K562 (cell line): ENCODE measurements at regions not wholly inside any gene's neighbourhood (a gene's known extent, or its start where the extent isn't known, plus 50 kb on each side); places are given as distances from the start of the nearest gene placed in this dataset.

Source experiments
- ATAC-seq: fragments of 200-7000 bp; cut with Tn5 transposase; 3 replicates; pipeline ENCODE4 v1.9.1; 2020; ENCODE audit warnings: moderate library complexity
- BruUV-seq: library from RNA; stranded (reverse); fragments of 400-500 nt; replicated peaks from 2 replicates; lab custom pipeline; 2021; lab: Mats Ljungman, UMichigan
- CTCF ChIA-PET: fragments of 300-600 bp; formaldehyde crosslinking; extraction: SDS; loops from one replicate; lab custom pipeline; 2021; ENCODE audit warnings: low intra/inter-chr PET ratio; lab: Yijun Ruan, JAX
- POLR2A ChIA-PET: fragments of 300-600, 350-650 bp; sonication (Branson Sonifier 250); formaldehyde crosslinking; extraction: SDS; loops from one replicate; lab custom pipeline; 2021; ENCODE audit warnings: antibody characterized with exemption, inconsistent platforms; lab: Yijun Ruan, JAX
- DNase-seq, 4 experiments: peaks; one replicate each; pipeline versions ENCODE4 v3.0.0 to v3.0.0-alpha.2; 2011 to 2018; ENCODE audit warnings: low spot score in 3 of 4, mixed read lengths in 3 of 4; ENCODE audit errors: extremely low read depth in 1 of 4
- FAIRE-seq: peaks from 2 replicates; lab custom pipeline; 2011; peaks lifted over from hg19 to GRCh38; lab: Jason Lieb, UNC
- H2AFZ ChIP-seq: 2 replicates; pipeline ENCODE4 v1.6.0; 2011; ENCODE audit warnings: low read depth, low read length, control low read depth, inconsistent platforms
- H3K27ac ChIP-seq: fragments of 200-600 bp; 3 replicates; pipeline ENCODE4 v1.8.0; 2011; ENCODE audit warnings: low read depth, mild to moderate bottlenecking, control low read depth, inconsistent platforms, low read length, moderate library complexity, mixed read lengths; ENCODE audit errors: extremely low read depth
- H3K27me3 ChIP-seq, 2 experiments: fragments of 300-600 bp in 1 of 2; 2 replicates in 1 of 2; 3 replicates in 1 of 2; pipeline versions ENCODE4 v1.6.0 to v1.8.0; 2011; ENCODE audit warnings: inconsistent platforms in 2 of 2, low read length in 2 of 2, mild to moderate bottlenecking in 1 of 2, mixed read lengths in 1 of 2, moderate library complexity in 1 of 2; ENCODE audit not compliant: control insufficient read depth in 2 of 2, insufficient read depth in 2 of 2
- H3K36me3 ChIP-seq: fragments of 300-600 bp; 3 replicates; pipeline ENCODE4 v1.8.0; 2011; ENCODE audit warnings: mild to moderate bottlenecking, low read length, inconsistent platforms; ENCODE audit not compliant: control insufficient read depth, insufficient read depth
- H3K4me1 ChIP-seq, 2 experiments: fragments of 200-600 bp in 1 of 2; replicated peaks in 1 of 2; 2 replicates in 1 of 2; 3 replicates in 1 of 2; pipeline versions ENCODE4 v1.5.1 to v1.8.0; 2011; ENCODE audit warnings: inconsistent platforms in 2 of 2, low read length in 2 of 2, mild to moderate bottlenecking in 1 of 2, mixed read lengths in 1 of 2, moderate library complexity in 1 of 2; ENCODE audit not compliant: control insufficient read depth in 2 of 2, insufficient read depth in 2 of 2
- H3K4me2 ChIP-seq: 2 replicates; pipeline ENCODE4 v1.6.1; 2011; ENCODE audit warnings: low read length, control low read depth, inconsistent platforms, mixed read lengths; ENCODE audit not compliant: insufficient read depth
- H3K4me3 ChIP-seq: fragments of 200-600 bp; sonication (generic), shearing (Covaris generic); 2 replicates; pipeline ENCODE4 v1.5.1; 2016; ENCODE audit warnings: control low read depth, inconsistent platforms
- H3K79me2 ChIP-seq: fragments of 200-600 bp; 3 replicates; pipeline ENCODE4 v1.8.0; 2011; ENCODE audit warnings: low read length, inconsistent platforms; ENCODE audit not compliant: control insufficient read depth, insufficient read depth
- H3K9ac ChIP-seq, 2 experiments: 2 replicates each; pipeline versions ENCODE4 v1.6.0 to v1.6.1; 2011; ENCODE audit warnings: low read depth in 2 of 2, low read length in 2 of 2, control low read depth in 1 of 2, inconsistent platforms in 1 of 2, mild to moderate bottlenecking in 1 of 2, mixed read lengths in 1 of 2; ENCODE audit not compliant: insufficient read depth in 1 of 2
- H3K9me1 ChIP-seq: one replicate; pipeline ENCODE4 v1.6.0; 2011; ENCODE audit warnings: inconsistent platforms, mild to moderate bottlenecking, low read length, moderate library complexity; ENCODE audit not compliant: control insufficient read depth, insufficient read depth
- H3K9me3 ChIP-seq: replicated peaks from 2 replicates; pipeline ENCODE4 v1.5.1; 2011; ENCODE audit warnings: low read depth, low read length, inconsistent platforms; ENCODE audit not compliant: control insufficient read depth, insufficient read depth
- H4K20me1 ChIP-seq: replicated peaks from 2 replicates; pipeline ENCODE4 v1.6.1; 2011; ENCODE audit warnings: low read length, inconsistent platforms, mixed read lengths; ENCODE audit not compliant: control insufficient read depth, insufficient read depth
- ELF1 ChIP-seq: fragments of 200-800 bp; sonication (Bioruptor generic); IDR thresholded peaks from 2 replicates; pipeline ENCODE4 v1.6.1; 2016; ENCODE audit warnings: missing genetic modification characterization, missing compliant biosample characterization
- ETV5 ChIP-seq: sonication (generic); formaldehyde crosslinking; IDR thresholded peaks from 2 replicates; pipeline ENCODE4 v1.4.0; 2020; ENCODE audit warnings: low read depth, mild to moderate bottlenecking, missing genetic modification reagents
- KLF16 ChIP-seq: IDR thresholded peaks from 2 replicates; pipeline ENCODE4 v1.6.1; 2016; ENCODE audit warnings: antibody characterized with exemption
- L3MBTL2 ChIP-seq: fragments of 450-650 bp; IDR thresholded peaks from 2 replicates; pipeline ENCODE4 v1.6.1; 2016; ENCODE audit warnings: mild to moderate bottlenecking, moderate library complexity
- MAFK ChIP-seq: IDR thresholded peaks from 2 replicates; pipeline ENCODE4 v1.6.1; 2011; ENCODE audit warnings: low read length, improper control_type of control experiment
- MCM7 ChIP-seq, 2 experiments: fragments of 450-650 bp; IDR thresholded peaks; 2 replicates each; pipeline ENCODE4 v1.6.1; 2016 to 2018
- POLR2H ChIP-seq: IDR thresholded peaks from 2 replicates; pipeline ENCODE4 v1.6.1; 2016; ENCODE audit warnings: missing genetic modification characterization, low read depth, mild to moderate bottlenecking, control low read depth, missing compliant biosample characterization, moderate library complexity
- POLR3G ChIP-seq: IDR thresholded peaks from 2 replicates; pipeline ENCODE4 v1.6.1; 2011; ENCODE audit not compliant: insufficient read length, insufficient replicate concordance; ENCODE audit errors: extremely low read depth
- SAP30 ChIP-seq: fragments of 200-600 bp; sonication (generic); IDR thresholded peaks from 2 replicates; pipeline ENCODE4 v1.6.1; 2012; ENCODE audit warnings: borderline replicate concordance, low read depth, mild to moderate bottlenecking, moderate library complexity, low read length, control low read depth, inconsistent platforms; ENCODE audit not compliant: insufficient read depth, poor library complexity, severe bottlenecking
- ZFP1 ChIP-seq: fragments of 450-650 bp; formaldehyde crosslinking; IDR thresholded peaks from 2 replicates; pipeline ENCODE4 v1.4.0; 2020; ENCODE audit warnings: mild to moderate bottlenecking, mixed read lengths
- ZHX1 ChIP-seq: fragments of 150-350 bp; conservative IDR thresholded peaks from 2 replicates; pipeline ENCODE4 v1.6.1; 2014; ENCODE audit warnings: low read length
- ZNF12 ChIP-seq: sonication (generic); formaldehyde crosslinking; IDR thresholded peaks from 2 replicates; pipeline ENCODE4 v1.4.0; 2020; ENCODE audit warnings: mild to moderate bottlenecking, missing genetic modification reagents
- ZNF143 ChIP-seq: sonication (generic); formaldehyde crosslinking; IDR thresholded peaks from 2 replicates; pipeline ENCODE4 v1.9.0; 2022; ENCODE audit warnings: mild to moderate bottlenecking, missing genetic modification reagents
- ZZZ3 ChIP-seq: fragments of 450-650 bp; IDR thresholded peaks from 2 replicates; pipeline ENCODE4 v1.6.1; 2016; ENCODE audit warnings: antibody characterized with exemption, mild to moderate bottlenecking, moderate library complexity
- WGBS: fragments of 100-300 bp; shearing (Covaris generic); methylation state at CpG from one replicate; pipeline ENCODE4 v1.1.6; 2016; ENCODE audit warnings: low coverage, mixed read lengths; ENCODE audit not compliant: insufficient coverage; ENCODE audit errors: missing lambda C conversion rate; 5-methylcytosine and 5-hydroxymethylcytosine counted together
- in situ Hi-C: fragments of 300-500 bp; cut with MboI; formaldehyde crosslinking; loops from 4 replicates; pipeline ENCODE4 v1.15.0; 2018; ENCODE audit warnings: inconsistent platforms, mixed read lengths
- intact Hi-C: fragments of 100-400 bp; cut with micrococcal nuclease; formaldehyde crosslinking; loops from 2 replicates; pipeline ENCODE4 v1.14.2; 2022
- TF ChIP-seq, protein P1 (sequence below): fragments of 250-450 bp; sonication (Bioruptor Pico); IDR thresholded peaks from 2 replicates; pipeline ENCODE4 v1.6.1; 2021; ENCODE audit warnings: mild to moderate bottlenecking
- TF ChIP-seq, protein P2 (sequence below): IDR thresholded peaks from 2 replicates; pipeline ENCODE4 v1.6.1; 2014; ENCODE audit warnings: antibody characterized with exemption
- TF ChIP-seq, protein P3 (sequence below): fragments of 450-650 bp; formaldehyde crosslinking; IDR thresholded peaks from 2 replicates; pipeline ENCODE4 v1.4.0; 2022; ENCODE audit warnings: missing genetic modification characterization

DNA sequence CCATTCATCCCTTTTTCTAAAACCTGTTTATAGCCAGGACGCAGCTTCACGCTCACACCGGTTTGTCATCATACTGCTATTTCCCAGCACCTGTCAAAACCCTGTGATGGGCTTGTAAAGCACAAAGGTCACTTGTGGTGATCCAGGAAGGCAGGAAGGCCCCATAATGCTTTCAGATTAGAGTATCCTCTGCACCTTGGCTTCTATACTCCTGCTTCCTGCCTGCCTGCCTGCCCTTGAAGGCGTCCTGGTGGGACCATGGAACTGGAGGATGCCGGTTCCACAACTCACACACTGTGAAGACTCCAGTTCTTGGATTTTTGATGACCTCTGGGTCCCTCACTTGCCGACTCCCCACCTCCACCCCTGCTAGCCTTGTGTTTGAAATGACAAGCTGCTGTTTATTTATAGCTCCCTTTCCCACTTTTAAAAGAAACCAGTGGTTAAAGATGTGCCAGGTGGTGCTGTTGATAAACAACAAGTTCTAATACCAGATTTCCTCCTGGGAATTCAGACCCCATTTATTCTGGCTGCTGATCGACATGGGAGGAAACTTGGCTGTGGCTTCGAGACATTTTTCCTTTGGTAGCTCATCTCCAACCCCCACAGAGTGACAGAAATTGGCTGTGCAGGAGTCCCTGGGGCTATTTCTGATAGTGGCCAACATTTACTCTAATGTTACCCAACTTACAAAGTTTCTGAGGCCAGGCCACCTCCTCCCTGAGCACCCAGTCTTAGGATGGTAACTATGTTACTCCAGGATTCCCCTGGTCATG lies 211.5 kb downstream of the KDR start:
- in situ Hi-C loops = no loop called here
- no peak for FAIRE-seq
- Histone ChIP-seq H3K27me3 (no peaks in the 10 kb centered on the region), H3K79me2 (no peaks in the 10 kb centered on the region), H2AFZ (no peak overlapping the region), H3K4me3 (no peak overlapping the region), H3K9ac (no peak overlapping the region), H3K9me1 (no peaks in the 10 kb centered on the region), H3K4me1 (no peaks in the 10 kb centered on the region), H3K36me3 (no peaks in the 10 kb centered on the region), H3K27ac (no peak overlapping the region), H3K9me3 (no peaks in the 10 kb centered on the region), H3K4me2 (no peak overlapping the region), H4K20me1 (no peaks in the 10 kb centered on the region)
- CTCF ChIA-PET = no interaction called here
- WGBS = 2% methylated on average over 8 of the region's 8 CpGs
- ATAC-seq = no peak
- POLR2A ChIA-PET = no interaction called here
- intact Hi-C loops = no loop called here
- no TSS peak for BruUV-seq
- no peak for DNase-seq
- TF ChIP-seq L3MBTL2 = no peak
- TF ChIP-seq MCM7 (IDR thresholded peaks at IDR 0.05) = no peak
- TF ChIP-seq, protein P1, sequence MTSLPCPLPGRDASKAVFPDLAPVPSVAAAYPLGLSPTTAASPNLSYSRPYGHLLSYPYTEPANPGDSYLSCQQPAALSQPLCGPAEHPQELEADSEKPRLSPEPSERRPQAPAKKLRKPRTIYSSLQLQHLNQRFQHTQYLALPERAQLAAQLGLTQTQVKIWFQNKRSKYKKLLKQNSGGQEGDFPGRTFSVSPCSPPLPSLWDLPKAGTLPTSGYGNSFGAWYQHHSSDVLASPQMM (CRISPR knock-in tag) = no peak
- TF ChIP-seq ZNF12 (CRISPR knock-in tag) = no peak
- no peak for TF ChIP-seq ZHX1
- no peak for TF ChIP-seq SAP30
- no peak for TF ChIP-seq ELF1
- no peak for TF ChIP-seq ZNF143
- no peak for TF ChIP-seq MAFK
- no peak for TF ChIP-seq POLR3G
- no peak for TF ChIP-seq ZZZ3
- TF ChIP-seq KLF16 = no peak
- no peak for TF ChIP-seq ETV5 (CRISPR knock-in tag)
- TF ChIP-seq, protein P2, sequence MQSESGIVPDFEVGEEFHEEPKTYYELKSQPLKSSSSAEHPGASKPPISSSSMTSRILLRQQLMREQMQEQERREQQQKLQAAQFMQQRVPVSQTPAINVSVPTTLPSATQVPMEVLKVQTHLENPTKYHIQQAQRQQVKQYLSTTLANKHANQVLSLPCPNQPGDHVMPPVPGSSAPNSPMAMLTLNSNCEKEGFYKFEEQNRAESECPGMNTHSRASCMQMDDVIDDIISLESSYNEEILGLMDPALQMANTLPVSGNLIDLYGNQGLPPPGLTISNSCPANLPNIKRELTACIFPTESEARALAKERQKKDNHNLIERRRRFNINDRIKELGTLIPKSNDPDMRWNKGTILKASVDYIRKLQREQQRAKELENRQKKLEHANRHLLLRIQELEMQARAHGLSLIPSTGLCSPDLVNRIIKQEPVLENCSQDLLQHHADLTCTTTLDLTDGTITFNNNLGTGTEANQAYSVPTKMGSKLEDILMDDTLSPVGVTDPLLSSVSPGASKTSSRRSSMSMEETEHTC = no peak
- TF ChIP-seq, protein P3, sequence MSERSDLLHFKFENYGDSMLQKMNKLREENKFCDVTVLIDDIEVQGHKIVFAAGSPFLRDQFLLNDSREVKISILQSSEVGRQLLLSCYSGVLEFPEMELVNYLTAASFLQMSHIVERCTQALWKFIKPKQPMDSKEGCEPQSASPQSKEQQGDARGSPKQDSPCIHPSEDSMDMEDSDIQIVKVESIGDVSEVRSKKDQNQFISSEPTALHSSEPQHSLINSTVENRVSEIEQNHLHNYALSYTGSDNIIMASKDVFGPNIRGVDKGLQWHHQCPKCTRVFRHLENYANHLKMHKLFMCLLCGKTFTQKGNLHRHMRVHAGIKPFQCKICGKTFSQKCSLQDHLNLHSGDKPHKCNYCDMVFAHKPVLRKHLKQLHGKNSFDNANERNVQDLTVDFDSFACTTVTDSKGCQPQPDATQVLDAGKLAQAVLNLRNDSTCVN (CRISPR knock-in tag) = no peak
- TF ChIP-seq ZFP1 (CRISPR knock-in tag) = no peak
- no peak for TF ChIP-seq POLR2H (tag)
